GM13976 (cell line): ENCODE measurements at regions not wholly inside any gene's neighbourhood (a gene's known extent, or its start where the extent isn't known, plus 50 kb on each side); places are given as distances from the start of the nearest gene placed in this dataset.

ENCODE experiments used
- DNase-seq: peaks from one replicate; pipeline ENCODE4 v3.0.0; 2012; ENCODE audit warnings: low spot score
- CTCF ChIP-seq: IDR thresholded peaks from 2 replicates; pipeline ENCODE4 v1.5.1; 2012; ENCODE audit warnings: borderline replicate concordance, mild to moderate bottlenecking; ENCODE audit not compliant: insufficient read depth; ENCODE audit errors: extremely low read depth, missing control alignments, control extremely low read depth
- in situ Hi-C: fragments of 300-500 bp; cut with MboI; formaldehyde crosslinking; loops from one replicate; pipeline ENCODE4 v1.12.0; 2022; ENCODE audit warnings: low sequenced_read_pairs, mixed read lengths, inconsistent platforms; ENCODE audit not compliant: unreplicated experiment

GRCh38 chr4:23305026-23305425, 584.8 kb downstream of the PPARGC1A start:
- in situ Hi-C loops = no loop called here
- no peak for DNase-seq
- no peak for TF ChIP-seq CTCF

- no peak for TF ChIP-seq CTCF
- in situ Hi-C loops = no loop called here
- no peak for DNase-seq
Observed at GRCh38 chr4:23298371-23298770, 591.5 kb downstream of the PPARGC1A start.

GRCh38 chr4:23297327-23297726, 592.5 kb downstream of the PPARGC1A start:
- no peak for TF ChIP-seq CTCF
- in situ Hi-C loops = no loop called here
- DNase-seq = no peak

- DNase-seq = no peak
Observed at GRCh38 chr4:23291139-23291538, 598.4 kb downstream of the GBA3 start.

GRCh38 chr4:23290656-23291055, 597.9 kb downstream of the GBA3 start:
- DNase-seq = no peak
- in situ Hi-C loops = no loop called here
- no peak for TF ChIP-seq CTCF

More at GRCh38 chr4:23291139-23291538, 598.4 kb downstream of the GBA3 start:
- no peak for TF ChIP-seq CTCF
- in situ Hi-C loops = no loop called here

GRCh38 chr4:23279377-23279986, 586.7 kb downstream of the GBA3 start:
- DNase-seq = no peak
- TF ChIP-seq CTCF = no peak
- in situ Hi-C loops = no loop called here

GRCh38 chr4:23278845-23279244, 586.1 kb downstream of the GBA3 start:
- in situ Hi-C loops = no loop called here
- no peak for TF ChIP-seq CTCF
- no peak for DNase-seq
